SJCRH30 (cell line): ENCODE measurements at regions not wholly inside any gene's neighbourhood (a gene's known extent, or its start where the extent isn't known, plus 50 kb on each side); places are given as distances from the start of the nearest gene placed in this dataset.
"Not testable (repeated sequence)": the region's sequence is repeated elsewhere in the genome, so short reads cannot be mapped to it uniquely, and the experiment has no call there.

Experiments
- DNase-seq, 2 experiments: peaks; one replicate each; pipeline ENCODE4 v3.0.0-alpha.2; 2015 to 2020
- H3K27ac ChIP-seq: fragments of 250-450 bp; sonication (Bioruptor Pico); 2 replicates; pipeline ENCODE4 v1.5.1; 2020; ENCODE audit warnings: mild to moderate bottlenecking, moderate library complexity
- H3K27me3 ChIP-seq: fragments of 250-450 bp; sonication (Bioruptor Pico); 2 replicates; pipeline ENCODE4 v1.5.1; 2020; ENCODE audit warnings: mild to moderate bottlenecking, moderate library complexity
- H3K36me3 ChIP-seq: fragments of 250-450 bp; sonication (Bioruptor Pico); 2 replicates; pipeline ENCODE4 v1.5.1; 2020; ENCODE audit warnings: mild to moderate bottlenecking, moderate library complexity
- H3K4me1 ChIP-seq: fragments of 250-450 bp; sonication (Bioruptor Pico); 2 replicates; pipeline ENCODE4 v1.5.1; 2020; ENCODE audit warnings: mild to moderate bottlenecking, moderate library complexity
- H3K4me3 ChIP-seq: fragments of 250-450 bp; sonication (Bioruptor Pico); 2 replicates; pipeline ENCODE4 v1.5.1; 2020; ENCODE audit warnings: mild to moderate bottlenecking, moderate library complexity
- H3K9me3 ChIP-seq: fragments of 250-450 bp; sonication (Bioruptor Pico); replicated peaks from 2 replicates; pipeline ENCODE4 v1.5.1; 2020; ENCODE audit warnings: mild to moderate bottlenecking, moderate library complexity

GRCh38 chr1:100597061-100597741, 59.3 kb downstream of the GPR88 start:
- Histone ChIP-seq H3K27me3 (no peaks in the 10 kb centered on the region), H3K27ac (no peak overlapping the region; the same call in 1 of the 2 replicates), H3K9me3 (no peaks in the 10 kb centered on the region; the same call in 1 of the 2 replicates), H3K4me1 (no peaks in the 10 kb centered on the region), H3K4me3 (no peak overlapping the region), H3K36me3 (no peaks in the 10 kb centered on the region)
- DNase-seq, result no peak

GRCh38 chr1:100597784-100598183, 59.8 kb downstream of the GPR88 start:
- DNase-seq, result no peak

GRCh38 chr1:100600377-100600776, 62.4 kb downstream of the GPR88 start:
- not testable (repeated sequence) for H3K4me1 ChIP-seq, DNase-seq, H3K9me3 ChIP-seq, H3K36me3 ChIP-seq, H3K27ac ChIP-seq, H3K27me3 ChIP-seq, H3K4me3 ChIP-seq

More at GRCh38 chr1:100597784-100598183, 59.8 kb downstream of the GPR88 start:
- H3K27ac ChIP-seq, result no peak overlapping the region
- H3K9me3 ChIP-seq, result no peaks in the 10 kb centered on the region; the same call in 1 of the 2 replicates
- no peaks in the 10 kb centered on the region for H3K4me1 ChIP-seq
- H3K27me3 ChIP-seq, result no peaks in the 10 kb centered on the region
- H3K4me3 ChIP-seq, result no peak overlapping the region
- H3K36me3 ChIP-seq, result no peaks in the 10 kb centered on the region

- not testable (repeated sequence) for DNase-seq, H3K27ac ChIP-seq, H3K27me3 ChIP-seq
These were observed 64.1 kb downstream of the GPR88 start for GRCh38 chr1:100602028-100602427.

GRCh38 chr1:100604372-100604771, 66.4 kb downstream of the GPR88 start:
- H3K36me3 ChIP-seq, result no peaks in the 10 kb centered on the region
- DNase-seq, result no peak
- H3K4me1 ChIP-seq, result no peaks in the 10 kb centered on the region
- H3K27me3 ChIP-seq, result no peaks in the 10 kb centered on the region
- H3K4me3 ChIP-seq, result no peak overlapping the region
- no peak overlapping the region for H3K27ac ChIP-seq
- H3K9me3 ChIP-seq, result no peaks in the 10 kb centered on the region; the same call in 1 of the 2 replicates

More at GRCh38 chr1:100602028-100602427, 64.1 kb downstream of the GPR88 start:
- not testable (repeated sequence) for H3K9me3 ChIP-seq, H3K4me3 ChIP-seq, H3K36me3 ChIP-seq, H3K4me1 ChIP-seq

GRCh38 chr1:100606438-100606837, 68.5 kb downstream of the GPR88 start:
- DNase-seq, result peak in 1 of 2 experiments; percentile 41
- no peaks in the 10 kb centered on the region for H3K27me3 ChIP-seq
- H3K4me3 ChIP-seq, result no peak overlapping the region
- H3K27ac ChIP-seq, result no peak overlapping the region
- no peaks in the 10 kb centered on the region; the same call in 1 of the 2 replicates for H3K9me3 ChIP-seq
- no peaks in the 10 kb centered on the region for H3K36me3 ChIP-seq
- H3K4me1 ChIP-seq, result no peaks in the 10 kb centered on the region

- DNase-seq, result no peak
- H3K4me3 ChIP-seq, result no peak overlapping the region
- H3K9me3 ChIP-seq, result no peaks in the 10 kb centered on the region; the same call in 1 of the 2 replicates
- no peaks in the 10 kb centered on the region for H3K4me1 ChIP-seq
- no peaks in the 10 kb centered on the region for H3K36me3 ChIP-seq
- H3K27me3 ChIP-seq, result no peaks in the 10 kb centered on the region
- H3K27ac ChIP-seq, result no peak overlapping the region
These were observed 69.8 kb downstream of the GPR88 start for GRCh38 chr1:100607628-100608240.

- Histone ChIP-seq H3K9me3 (no peaks in the 10 kb centered on the region; the same call in 1 of the 2 replicates), H3K36me3 (no peaks in the 10 kb centered on the region), H3K27me3 (no peaks in the 10 kb centered on the region), H3K4me3 (no peak overlapping the region), H3K4me1 (no peaks in the 10 kb centered on the region), H3K27ac (no peak overlapping the region)
- DNase-seq, result no peak
These were observed 71.9 kb downstream of the GPR88 start for GRCh38 chr1:100609849-100610248.

GRCh38 chr1:100611086-100611485, 73.1 kb downstream of the GPR88 start:
- Histone ChIP-seq H3K27me3 (no peaks in the 10 kb centered on the region), H3K4me3 (no peak overlapping the region), H3K9me3 (no peaks in the 10 kb centered on the region), H3K27ac (no peak overlapping the region), H3K4me1 (no peaks in the 10 kb centered on the region), H3K36me3 (no peaks in the 10 kb centered on the region)
- DNase-seq, result no peak

GRCh38 chr1:100612540-100612939, 74.6 kb downstream of the GPR88 start:
- no peak for DNase-seq
- no peak overlapping the region for H3K4me3 ChIP-seq
- no peak overlapping the region for H3K27ac ChIP-seq
- H3K27me3 ChIP-seq, result no peaks in the 10 kb centered on the region
- no peaks in the 10 kb centered on the region for H3K36me3 ChIP-seq
- no peaks in the 10 kb centered on the region for H3K4me1 ChIP-seq
- H3K9me3 ChIP-seq, result no peaks in the 10 kb centered on the region

- H3K27ac ChIP-seq, result no peak overlapping the region
- DNase-seq, result no peak
These were observed 76.0 kb downstream of the GPR88 start for GRCh38 chr1:100613817-100614559.

GRCh38 chr1:100614570-100614969, 76.6 kb downstream of the GPR88 start:
- no peaks in the 10 kb centered on the region for H3K9me3 ChIP-seq
- no peaks in the 10 kb centered on the region for H3K36me3 ChIP-seq
- no peaks in the 10 kb centered on the region for H3K27me3 ChIP-seq
- no peak overlapping the region for H3K4me3 ChIP-seq
- H3K27ac ChIP-seq, result no peak overlapping the region
- no peak for DNase-seq
- H3K4me1 ChIP-seq, result no peaks in the 10 kb centered on the region

More at GRCh38 chr1:100613817-100614559, 76.0 kb downstream of the GPR88 start:
- no peaks in the 10 kb centered on the region for H3K36me3 ChIP-seq
- H3K27me3 ChIP-seq, result no peaks in the 10 kb centered on the region
- H3K9me3 ChIP-seq, result no peaks in the 10 kb centered on the region
- no peaks in the 10 kb centered on the region for H3K4me1 ChIP-seq
- no peak overlapping the region for H3K4me3 ChIP-seq

GRCh38 chr1:100615686-100616085, 77.7 kb downstream of the GPR88 start:
- no peaks in the 10 kb centered on the region for H3K4me1 ChIP-seq

GRCh38 chr1:100616121-100616621, 78.2 kb downstream of the GPR88 start:
- no peaks in the 10 kb centered on the region for H3K9me3 ChIP-seq
- H3K4me1 ChIP-seq, result no peaks in the 10 kb centered on the region
- no peaks in the 10 kb centered on the region for H3K36me3 ChIP-seq
- no peak overlapping the region for H3K4me3 ChIP-seq
- no peaks in the 10 kb centered on the region for H3K27me3 ChIP-seq
- no peak for DNase-seq
- H3K27ac ChIP-seq, result no peak overlapping the region

More at GRCh38 chr1:100615686-100616085, 77.7 kb downstream of the GPR88 start:
- Histone ChIP-seq H3K36me3 (no peaks in the 10 kb centered on the region), H3K9me3 (no peaks in the 10 kb centered on the region), H3K27me3 (no peaks in the 10 kb centered on the region), H3K27ac (no peak overlapping the region), H3K4me3 (no peak overlapping the region)
- no peak for DNase-seq

GRCh38 chr1:100622037-100622436, 84.1 kb downstream of the GPR88 start:
- peak overlapping the region; percentile 31 for H3K27ac ChIP-seq
- peak; percentile 37 to 62 for DNase-seq
- peaks cover 8% of the 10 kb centered on the region for H3K4me1 ChIP-seq
- no peaks in the 10 kb centered on the region for H3K27me3 ChIP-seq
- no peaks in the 10 kb centered on the region for H3K9me3 ChIP-seq
- no peaks in the 10 kb centered on the region for H3K36me3 ChIP-seq
- H3K4me3 ChIP-seq, result no peak overlapping the region
